ES-I3 (cell line): ENCODE measurements at regions not wholly inside any gene's neighbourhood (a gene's known extent, or its start where the extent isn't known, plus 50 kb on each side); places are given as distances from the start of the nearest gene placed in this dataset.
"Not testable (repeated sequence)": the region's sequence is repeated elsewhere in the genome, so short reads cannot be mapped to it uniquely, and the experiment has no call there.

Experiments used
- H3K36me3 ChIP-seq: 2 replicates; pipeline ENCODE4 v1.6.1; 2013; ENCODE audit warnings: mild to moderate bottlenecking, low read length, control low read depth, moderate library complexity; ENCODE audit not compliant: insufficient read depth
- H3K4me1 ChIP-seq: 2 replicates; pipeline ENCODE4 v1.6.1; 2013; ENCODE audit warnings: mild to moderate bottlenecking, control low read depth, low read length; ENCODE audit not compliant: insufficient read depth
- H3K9ac ChIP-seq: 2 replicates; pipeline ENCODE4 v1.6.1; 2013; ENCODE audit warnings: low read depth, mild to moderate bottlenecking, low read length, moderate library complexity
- H3K9me3 ChIP-seq: 2 replicates; pipeline ENCODE4 v1.6.1; 2013; ENCODE audit warnings: mild to moderate bottlenecking, low read length, moderate library complexity; ENCODE audit not compliant: control insufficient read depth, insufficient read depth

DNA sequence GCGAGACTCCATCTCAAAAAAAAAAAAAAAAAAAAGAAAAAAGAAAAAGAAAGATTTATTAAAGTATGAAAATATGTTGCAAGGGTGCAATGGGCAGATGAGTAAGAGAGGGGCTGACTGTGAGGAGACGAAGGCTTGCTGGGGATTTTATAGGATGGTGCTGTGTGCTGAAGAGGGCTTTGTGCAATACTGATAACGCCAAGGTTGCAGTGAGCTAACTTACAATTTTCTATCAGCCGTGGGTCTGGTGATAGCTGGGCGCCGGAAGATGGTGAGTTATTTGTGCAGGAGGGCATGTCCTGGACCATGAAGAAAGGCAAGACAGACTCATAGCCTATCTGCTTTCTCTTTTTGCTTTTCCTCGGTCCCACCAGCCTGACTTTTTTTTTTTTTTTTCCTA is 281.1 kb downstream of the MAP2K6 start:
- Histone ChIP-seq H3K9me3 (peaks cover 10% of the 10 kb centered on the region), H3K36me3 (no peaks in the 10 kb centered on the region; the same call in 1 of the 2 replicates), H3K9ac (no peak overlapping the region), H3K4me1 (no peaks in the 10 kb centered on the region)

DNA sequence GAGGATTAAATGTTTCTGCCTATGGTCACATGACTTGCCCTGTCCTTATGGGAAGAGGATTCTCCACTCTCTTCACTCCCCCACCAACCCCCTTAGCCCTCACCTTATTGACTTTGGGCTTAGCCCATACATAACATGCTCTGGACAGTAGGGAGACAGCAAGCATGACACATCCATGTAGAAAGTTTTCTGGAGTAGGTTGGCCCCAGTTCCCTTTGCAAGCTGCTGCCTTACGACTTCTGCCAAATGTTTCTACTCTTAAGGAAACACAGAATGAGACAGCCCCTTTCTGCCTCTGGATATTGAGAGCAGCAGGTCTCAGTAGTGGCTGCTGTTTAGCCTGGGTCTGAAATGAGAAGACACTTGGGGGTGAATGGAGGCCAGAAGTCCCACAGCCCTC is 282.2 kb downstream of the MAP2K6 start:
- H3K36me3 ChIP-seq: no peaks in the 10 kb centered on the region; the same call in 1 of the 2 replicates

DNA sequence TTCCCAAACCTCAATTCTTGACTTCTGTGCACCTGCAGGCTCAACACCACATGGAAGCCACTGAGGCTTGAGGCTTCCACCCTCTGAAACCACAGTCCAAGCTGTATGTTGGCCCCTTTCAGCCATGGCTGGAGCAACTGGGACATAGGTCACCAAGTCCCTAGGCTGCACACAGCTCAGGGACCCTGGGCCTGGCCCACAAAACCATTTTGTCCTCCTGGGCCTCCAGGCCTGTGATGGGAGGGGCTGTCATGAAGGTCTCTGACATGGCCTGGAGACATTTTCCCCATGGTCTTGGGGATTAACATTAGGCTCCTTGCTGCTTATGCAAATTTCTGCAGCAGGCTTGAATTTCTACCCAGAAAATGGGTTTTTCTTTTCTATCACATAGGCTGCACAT is 283.9 kb downstream of the MAP2K6 start:
- not testable (repeated sequence) for H3K4me1 ChIP-seq, H3K9ac ChIP-seq, H3K36me3 ChIP-seq, H3K9me3 ChIP-seq

More for the DNA sequence above, 282.2 kb downstream of the MAP2K6 start:
- Histone ChIP-seq H3K9ac (no peak overlapping the region), H3K4me1 (no peaks in the 10 kb centered on the region), H3K9me3 (peaks cover 10% of the 10 kb centered on the region)

DNA sequence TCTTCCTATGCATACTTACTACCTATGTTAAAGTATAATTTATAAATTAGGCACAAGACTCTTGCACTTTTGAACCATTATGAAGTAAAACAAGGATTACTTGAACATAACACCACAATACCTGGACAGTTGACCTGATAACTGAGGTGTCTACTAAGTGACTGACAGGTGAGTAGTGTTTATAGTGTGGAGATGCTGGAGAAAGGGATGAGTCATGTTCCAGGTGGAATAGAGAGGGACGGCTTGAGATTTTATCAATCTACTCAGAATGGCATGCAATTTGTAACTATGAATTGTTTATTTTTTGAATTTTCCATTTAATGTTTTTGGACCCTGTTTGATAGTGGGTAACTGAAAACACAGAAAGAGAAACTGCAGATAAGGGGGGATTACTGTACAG is 287.6 kb downstream of the MAP2K6 start:
- H3K9ac ChIP-seq: no peak overlapping the region
- no peaks in the 10 kb centered on the region for H3K4me1 ChIP-seq

DNA sequence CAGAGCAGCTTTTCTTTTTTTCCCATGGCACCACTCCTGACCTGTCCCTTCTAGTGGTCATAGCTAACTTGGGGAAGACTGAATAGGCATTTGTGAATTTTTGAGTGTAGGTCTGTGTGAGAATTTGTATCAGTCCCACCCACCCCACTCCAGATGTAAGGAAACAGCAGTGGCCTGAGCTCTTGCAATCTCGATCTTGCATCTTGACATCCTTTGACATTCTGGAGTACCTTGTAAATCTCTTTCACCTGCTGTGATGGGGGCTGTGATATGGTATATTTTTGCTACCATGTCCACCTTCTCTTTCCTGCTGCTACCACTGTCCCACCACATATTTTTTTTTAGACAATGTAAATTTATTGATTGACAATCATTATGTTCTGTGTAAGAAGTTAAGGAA is 289.3 kb downstream of the MAP2K6 start:
- Histone ChIP-seq H3K36me3 (no peaks in the 10 kb centered on the region; the same call in 1 of the 2 replicates), H3K9me3 (peaks cover 3% of the 10 kb centered on the region; the same call in 1 of the 2 replicates), H3K4me1 (no peaks in the 10 kb centered on the region), H3K9ac (no peak overlapping the region)

More for the DNA sequence above, 287.6 kb downstream of the MAP2K6 start:
- no peaks in the 10 kb centered on the region; the same call in 1 of the 2 replicates for H3K36me3 ChIP-seq
- peaks cover 8% of the 10 kb centered on the region for H3K9me3 ChIP-seq

DNA sequence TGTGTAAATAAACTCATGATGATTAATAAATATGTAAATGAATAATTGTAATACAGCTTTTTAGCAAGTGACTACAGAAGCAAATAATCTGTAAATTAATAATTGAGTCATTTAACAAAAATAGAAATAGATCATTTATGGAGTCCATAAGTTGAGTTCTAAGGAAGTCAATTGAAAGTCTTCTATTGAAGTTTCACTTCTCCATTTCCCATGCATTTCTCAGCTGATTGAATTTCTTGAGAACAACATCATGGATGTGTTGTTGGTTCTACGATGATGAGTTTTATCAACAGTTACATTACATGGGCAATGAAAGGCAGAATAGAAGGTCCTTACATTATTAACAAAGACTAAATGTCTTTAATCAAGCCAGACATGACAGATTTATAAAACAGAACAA is 290.4 kb downstream of the MAP2K6 start:
- H3K36me3 ChIP-seq: no peaks in the 10 kb centered on the region
- H3K9me3 ChIP-seq: no peaks in the 10 kb centered on the region
- no peak overlapping the region for H3K9ac ChIP-seq
- no peaks in the 10 kb centered on the region for H3K4me1 ChIP-seq

DNA sequence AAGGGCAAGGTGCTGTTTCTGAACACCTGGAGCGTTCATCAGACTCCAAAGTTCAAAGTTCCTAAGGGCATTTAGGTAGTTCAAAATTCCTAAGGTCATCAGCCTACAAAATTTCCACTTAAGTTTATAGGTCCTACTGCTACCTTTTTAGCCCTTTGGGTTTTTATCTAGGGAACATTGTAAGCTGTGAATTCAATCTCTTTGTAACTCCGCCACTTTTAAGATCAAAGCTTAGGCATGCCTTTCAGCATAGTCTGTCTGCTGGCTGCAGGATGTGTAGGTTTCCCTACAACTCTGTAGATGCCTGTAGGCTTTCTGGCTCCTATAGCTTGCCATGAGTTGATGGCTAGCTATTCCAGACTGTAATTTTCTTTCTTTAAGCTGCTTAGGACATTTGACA is 291.6 kb downstream of the MAP2K6 start:
- no peaks in the 10 kb centered on the region for H3K9me3 ChIP-seq
- H3K9ac ChIP-seq: no peak overlapping the region
- H3K4me1 ChIP-seq: no peaks in the 10 kb centered on the region
- no peaks in the 10 kb centered on the region for H3K36me3 ChIP-seq

DNA sequence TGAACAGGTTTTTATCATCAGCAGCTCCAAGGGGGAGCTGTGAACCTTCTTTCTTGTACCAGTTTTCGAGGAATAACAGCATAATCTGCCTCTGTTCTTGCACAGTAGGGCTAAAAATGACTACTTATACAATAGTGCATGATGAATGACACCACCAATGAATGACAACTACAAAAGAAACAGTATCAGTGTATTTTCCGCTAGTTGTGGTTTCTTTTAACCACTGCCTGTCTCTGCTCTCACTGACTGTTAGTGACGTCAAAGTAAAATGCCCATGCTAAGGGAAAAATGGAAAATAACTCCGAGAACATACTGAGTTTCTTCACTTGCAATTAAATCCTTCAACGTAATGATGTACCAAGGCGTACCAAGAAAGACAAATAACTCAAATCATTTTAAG is 294.9 kb downstream of the MAP2K6 start:
- H3K4me1 ChIP-seq: no peaks in the 10 kb centered on the region
- H3K9me3 ChIP-seq: no peaks in the 10 kb centered on the region
- H3K36me3 ChIP-seq: no peaks in the 10 kb centered on the region
- H3K9ac ChIP-seq: no peak overlapping the region

DNA sequence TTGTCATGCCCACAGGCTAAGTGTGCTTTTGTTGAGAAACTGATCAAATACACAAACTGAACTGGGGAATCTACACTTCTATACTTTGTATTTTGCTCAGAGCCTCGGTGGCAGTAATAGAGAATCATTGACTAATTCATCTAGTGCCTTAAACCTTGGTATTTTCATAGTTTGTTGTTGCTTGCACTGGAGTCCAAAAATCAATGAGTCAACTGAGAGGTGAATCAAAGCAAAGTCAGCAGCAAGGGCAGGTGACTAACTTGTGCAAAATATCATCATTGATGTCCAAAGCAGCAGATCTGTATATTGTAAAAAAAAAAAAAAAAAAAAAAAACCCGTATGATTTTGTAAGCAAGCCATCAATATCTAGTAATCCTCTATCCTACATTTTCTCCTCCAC is 296.4 kb downstream of the MAP2K6 start:
- Histone ChIP-seq H3K9ac (no peak overlapping the region), H3K4me1 (no peaks in the 10 kb centered on the region), H3K9me3 (no peaks in the 10 kb centered on the region), H3K36me3 (no peaks in the 10 kb centered on the region)

DNA sequence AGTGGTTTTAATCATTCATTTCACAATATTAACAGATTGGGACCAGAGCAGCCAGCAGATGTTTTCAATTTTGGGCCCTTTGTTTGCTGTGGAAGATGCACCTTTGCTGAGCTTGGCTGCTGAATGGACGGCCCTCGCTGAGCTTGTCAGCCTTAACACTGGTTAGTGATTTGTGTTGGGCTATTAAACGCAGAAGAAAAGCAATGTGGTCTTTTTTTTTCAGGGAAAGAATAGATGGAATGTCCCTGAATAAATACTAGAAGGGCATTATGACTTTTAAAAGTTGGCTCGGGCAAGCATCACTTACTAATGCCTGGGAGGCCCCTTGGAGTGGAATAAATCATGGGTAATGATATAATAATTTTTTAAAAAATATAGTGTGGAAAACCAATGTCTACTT is 297.0 kb downstream of the MAP2K6 start:
- Histone ChIP-seq H3K4me1 (no peaks in the 10 kb centered on the region), H3K9me3 (no peaks in the 10 kb centered on the region)

DNA sequence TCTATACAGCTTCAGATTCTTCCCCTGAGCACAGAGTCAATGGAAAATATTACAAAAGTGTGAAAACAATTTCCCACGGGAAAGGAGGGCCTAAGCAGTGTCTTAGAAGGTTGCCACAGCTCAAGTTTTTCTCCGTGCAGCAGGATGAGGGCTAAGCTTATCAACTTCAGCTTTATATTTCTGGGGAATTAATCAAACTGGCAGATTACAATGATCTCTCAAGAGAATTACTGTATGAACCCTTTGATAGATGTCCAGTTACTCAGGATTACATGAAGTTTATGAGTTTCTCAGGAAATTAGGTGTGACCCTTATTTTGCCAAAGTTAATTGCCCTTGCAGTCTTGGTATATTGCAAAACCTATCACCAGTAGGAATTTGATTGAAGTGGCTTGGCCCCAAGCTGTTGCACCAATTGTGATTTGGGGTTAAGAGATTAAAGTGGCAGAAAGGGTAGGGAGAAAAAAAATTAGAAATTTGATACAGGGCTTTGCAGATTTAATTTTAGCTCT is 298.4 kb downstream of the MAP2K6 start:
- H3K9ac ChIP-seq: no peak overlapping the region
- H3K36me3 ChIP-seq: no peaks in the 10 kb centered on the region
- no peaks in the 10 kb centered on the region for H3K4me1 ChIP-seq
- H3K9me3 ChIP-seq: no peaks in the 10 kb centered on the region

More for the DNA sequence above, 297.0 kb downstream of the MAP2K6 start:
- Histone ChIP-seq H3K36me3 (no peaks in the 10 kb centered on the region), H3K9ac (no peak overlapping the region)

DNA sequence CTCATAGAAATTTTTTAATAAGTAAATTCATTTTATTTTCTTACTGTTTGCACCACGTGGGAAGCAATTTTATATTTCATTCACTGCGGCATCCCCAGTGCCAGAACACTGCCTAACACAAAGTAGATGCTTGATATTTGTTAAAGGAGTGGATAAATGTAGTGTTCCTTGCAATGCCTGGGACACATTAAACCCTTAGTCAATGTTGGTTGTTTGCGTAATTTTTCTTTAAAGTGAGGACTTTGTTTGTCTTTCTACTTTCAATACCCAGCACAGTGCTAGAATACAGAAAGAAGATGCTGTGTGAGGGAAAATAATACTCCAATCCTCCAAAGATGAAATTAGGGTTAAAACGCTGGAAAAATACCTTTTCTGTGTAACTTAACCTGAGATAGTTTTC is 299.3 kb downstream of the MAP2K6 start:
- no peaks in the 10 kb centered on the region for H3K4me1 ChIP-seq
- H3K9ac ChIP-seq: no peak overlapping the region
- H3K9me3 ChIP-seq: no peaks in the 10 kb centered on the region
- H3K36me3 ChIP-seq: no peaks in the 10 kb centered on the region

DNA sequence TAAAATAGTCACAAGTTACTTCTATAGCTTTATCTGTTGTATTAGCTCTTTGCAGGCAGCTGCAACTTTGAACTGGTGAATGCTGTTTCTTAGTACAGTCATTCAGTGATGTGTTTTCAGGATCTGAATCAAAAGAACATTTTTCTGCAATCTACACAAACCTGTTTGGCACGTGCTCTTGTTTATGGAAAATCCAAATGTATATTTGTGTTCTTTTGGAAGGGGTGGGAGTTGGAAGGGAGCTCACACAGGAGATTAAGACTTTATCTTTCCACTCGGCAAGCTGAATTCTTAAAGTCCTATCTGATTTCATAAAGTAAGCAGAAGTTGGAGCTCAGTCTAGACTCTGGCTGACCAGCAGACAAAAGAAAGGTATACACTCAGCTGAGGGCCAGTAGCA is 300.2 kb downstream of the MAP2K6 start:
- no peak overlapping the region for H3K9ac ChIP-seq
- no peaks in the 10 kb centered on the region for H3K9me3 ChIP-seq
- no peaks in the 10 kb centered on the region for H3K4me1 ChIP-seq
- H3K36me3 ChIP-seq: no peaks in the 10 kb centered on the region

DNA sequence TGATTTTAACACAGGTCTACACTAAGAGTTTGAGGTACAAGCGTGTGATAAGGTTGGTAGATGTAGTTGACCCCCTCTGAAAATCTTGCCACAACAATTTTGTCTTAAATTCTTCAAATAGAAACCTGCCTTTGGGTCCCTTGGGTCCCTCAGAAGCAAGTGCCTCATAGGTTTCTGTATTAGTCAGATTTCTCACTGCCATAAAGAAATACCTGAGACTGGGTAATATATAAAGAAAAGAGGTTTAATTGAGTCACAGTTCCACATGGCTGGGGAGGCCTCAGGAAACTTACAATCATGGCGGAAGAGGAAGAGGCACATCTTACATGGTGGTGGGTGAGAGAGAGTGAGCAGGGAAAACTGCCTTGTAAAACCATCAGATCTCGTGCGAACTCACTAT is 301.2 kb downstream of the MAP2K6 start:
- Histone ChIP-seq H3K9me3 (no peaks in the 10 kb centered on the region), H3K4me1 (no peaks in the 10 kb centered on the region), H3K9ac (no peak overlapping the region), H3K36me3 (no peaks in the 10 kb centered on the region)

DNA sequence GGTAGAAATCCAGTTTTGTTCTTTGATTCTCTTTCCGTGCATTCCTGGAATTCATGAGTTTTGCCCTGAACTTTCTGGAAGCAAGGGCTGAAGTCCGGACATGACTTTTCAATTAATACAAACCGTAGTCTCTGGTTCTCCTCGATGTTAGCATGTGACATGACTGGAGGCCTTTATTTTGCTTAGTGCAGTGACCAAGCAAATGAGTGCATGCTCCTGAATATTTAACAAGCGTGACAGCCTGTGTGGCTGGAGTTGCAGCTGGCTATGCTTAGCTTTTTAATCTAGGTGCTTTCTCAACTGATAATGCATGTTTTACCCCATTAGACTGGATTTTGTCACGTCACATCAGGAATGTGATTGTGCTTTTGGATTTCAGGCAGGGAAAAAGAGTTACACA is 302.1 kb downstream of the MAP2K6 start:
- H3K36me3 ChIP-seq: no peaks in the 10 kb centered on the region
- H3K4me1 ChIP-seq: no peaks in the 10 kb centered on the region
- H3K9ac ChIP-seq: no peak overlapping the region
- no peaks in the 10 kb centered on the region for H3K9me3 ChIP-seq

DNA sequence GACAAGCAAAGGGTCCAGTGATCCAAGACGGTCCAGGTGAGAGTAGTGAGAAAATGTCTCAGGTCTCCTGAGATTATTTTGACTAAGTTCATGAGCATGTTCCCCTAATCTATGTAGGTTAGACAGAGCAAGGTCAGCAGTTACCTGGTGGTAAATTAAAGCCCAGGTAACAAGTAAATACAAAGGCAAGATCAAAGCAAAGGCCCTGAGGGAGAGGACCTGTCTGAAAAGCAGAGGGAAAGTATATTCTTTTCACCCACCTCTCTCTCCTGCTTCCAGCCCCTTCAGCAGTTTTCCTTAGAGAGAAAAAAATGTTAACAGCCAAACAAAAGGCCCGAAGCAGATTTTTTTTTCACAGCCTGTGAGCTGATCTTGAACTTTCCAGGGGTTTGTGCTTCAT is 302.7 kb downstream of the MAP2K6 start:
- H3K4me1 ChIP-seq: no peaks in the 10 kb centered on the region
- H3K9me3 ChIP-seq: no peaks in the 10 kb centered on the region
- no peaks in the 10 kb centered on the region for H3K36me3 ChIP-seq
- no peak overlapping the region for H3K9ac ChIP-seq
